Muscle of leg (tissue), 3 donors: ENCODE measurements at regions not wholly inside any gene's neighbourhood (a gene's known extent, or its start where the extent isn't known, plus 50 kb on each side); places are given as distances from the start of the nearest gene placed in this dataset.

Source experiments
- DNase-seq: peaks from one replicate; pipeline ENCODE4 v3.0.0; 2013
- H3K27ac ChIP-seq: one replicate; pipeline ENCODE4 v1.5.1; 2013; ENCODE audit warnings: mild to moderate bottlenecking, low read length, control low read depth
- H3K27me3 ChIP-seq: one replicate; pipeline ENCODE4 v1.6.1; 2013; ENCODE audit warnings: low read length; ENCODE audit not compliant: control insufficient read depth, insufficient read depth
- H3K36me3 ChIP-seq: one replicate; pipeline ENCODE4 v1.6.1; 2013; ENCODE audit warnings: low read length; ENCODE audit not compliant: control insufficient read depth, insufficient read depth
- H3K4me1 ChIP-seq: one replicate; pipeline ENCODE4 v1.6.1; 2013; ENCODE audit warnings: low read length; ENCODE audit not compliant: control insufficient read depth, insufficient read depth
- H3K4me3 ChIP-seq: one replicate; pipeline ENCODE4 v1.5.1; 2013; ENCODE audit warnings: low read length, control low read depth
- H3K9me3 ChIP-seq: replicated peaks from 2 replicates; pipeline ENCODE4 v1.6.1; 2013; ENCODE audit warnings: low read depth, low read length; ENCODE audit not compliant: control insufficient read depth
- WGBS: methylation state at CpG from one replicate; pipeline ENCODE4 v1.1.5; 2013; ENCODE audit warnings: missing lambda C conversion rate; ENCODE audit not compliant: insufficient coverage; 5-methylcytosine and 5-hydroxymethylcytosine counted together

DNA sequence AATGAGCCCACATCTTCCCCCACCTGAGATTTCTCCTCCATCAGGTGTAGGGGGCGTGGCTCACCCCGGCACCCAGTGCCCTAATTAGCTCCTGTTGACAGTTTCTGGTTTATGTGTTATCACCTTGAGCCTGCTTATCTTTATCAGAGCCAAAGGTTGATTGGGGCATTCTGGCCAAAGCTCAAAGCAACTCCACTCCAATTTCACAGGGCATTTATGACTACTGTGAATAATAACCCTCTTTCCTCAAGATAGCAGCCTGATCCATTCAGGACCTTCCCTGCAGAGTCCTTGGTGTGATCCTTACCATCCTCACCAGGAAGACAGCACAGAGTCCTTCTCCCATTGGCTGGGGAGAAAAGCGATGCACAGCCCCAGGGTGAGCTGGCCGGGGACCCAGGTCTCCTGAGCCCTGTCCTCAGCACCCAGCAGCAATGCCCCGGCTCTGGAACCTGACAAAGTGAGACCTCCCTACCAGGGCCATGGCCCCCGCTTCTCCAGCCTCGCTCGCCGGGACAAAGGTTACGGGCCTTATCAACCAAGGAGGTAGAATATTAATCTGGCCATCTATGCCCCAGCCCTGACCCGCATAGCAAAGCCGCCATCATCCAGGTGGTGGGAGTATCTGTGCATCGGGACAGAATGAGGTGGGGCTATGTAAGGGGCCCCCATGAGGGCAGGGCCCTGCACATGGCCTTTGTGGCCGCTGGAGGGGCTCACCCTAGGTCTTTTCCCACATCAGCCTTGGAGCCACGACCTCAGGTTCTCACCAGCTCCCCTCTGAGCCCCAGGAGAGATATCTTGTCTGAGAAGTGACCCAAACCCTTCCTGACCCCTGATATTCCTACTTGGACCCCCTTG lies 64.5 kb downstream of the ZFP36L2 start:
- 90% methylated on average over 8 of the region's 15 CpGs for WGBS
- Histone ChIP-seq H3K36me3 (no peaks in the 10 kb centered on the region), H3K4me3 (no peak overlapping the region), H3K27ac (no peak overlapping the region), H3K27me3 (no peaks in the 10 kb centered on the region), H3K9me3 (no peaks in the 10 kb centered on the region), H3K4me1 (peaks cover 29% of the 10 kb centered on the region)
- DNase-seq: no peak

DNA sequence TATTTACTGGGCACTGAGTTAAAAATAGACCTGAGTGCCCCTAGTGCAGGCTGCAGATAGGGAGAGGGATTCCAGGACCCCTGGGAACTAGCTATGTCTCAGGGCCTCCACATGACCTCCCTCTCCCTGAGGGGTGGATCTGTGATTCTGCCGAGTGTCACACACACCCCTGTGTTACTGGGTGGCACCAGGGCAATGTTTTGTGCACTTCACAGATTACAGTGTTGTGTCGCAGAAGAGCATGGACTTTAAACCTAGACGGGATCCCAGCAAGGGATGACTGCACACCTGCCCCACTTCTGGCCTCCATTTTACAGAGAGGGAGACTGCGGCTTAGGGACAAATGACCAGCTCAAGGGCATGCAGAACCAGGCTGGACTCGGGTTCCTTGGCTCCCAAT lies 65.6 kb downstream of the ZFP36L2 start:
- Histone ChIP-seq H3K36me3 (no peaks in the 10 kb centered on the region), H3K4me3 (no peak overlapping the region), H3K27ac (no peak overlapping the region), H3K27me3 (no peaks in the 10 kb centered on the region), H3K4me1 (peaks cover 27% of the 10 kb centered on the region), H3K9me3 (no peaks in the 10 kb centered on the region)
- 83% methylated on average over 4 of the region's 5 CpGs for WGBS
- no peak for DNase-seq

DNA sequence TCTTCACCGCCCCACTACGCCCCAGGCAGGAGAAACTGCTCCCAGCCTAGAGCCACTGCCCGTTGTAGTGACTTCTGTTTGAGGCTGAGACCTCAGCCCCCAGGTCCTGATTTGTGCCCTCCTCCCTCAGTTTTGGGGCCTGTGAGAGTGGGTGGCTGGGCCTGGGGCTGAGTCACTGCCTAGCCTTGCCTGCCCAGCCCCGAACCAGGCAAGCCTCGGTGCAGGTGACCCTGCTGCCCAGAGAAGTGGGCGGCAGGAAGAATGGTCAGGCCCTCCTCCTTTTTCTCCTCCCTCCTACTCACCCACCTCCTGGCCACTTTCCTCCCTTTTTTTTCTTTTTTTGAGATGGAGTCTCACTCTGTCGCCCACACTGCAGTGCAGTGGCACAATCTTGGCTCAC lies 66.6 kb downstream of the ZFP36L2 start:
- no peak overlapping the region for H3K4me3 ChIP-seq
- peaks cover 25% of the 10 kb centered on the region for H3K4me1 ChIP-seq
- peak overlapping the region; percentile 3 for H3K27ac ChIP-seq
- no peak for DNase-seq
- 77% methylated on average over 4 of the region's 7 CpGs for WGBS
- H3K36me3 ChIP-seq: no peaks in the 10 kb centered on the region
- no peaks in the 10 kb centered on the region for H3K9me3 ChIP-seq
- no peaks in the 10 kb centered on the region for H3K27me3 ChIP-seq

DNA sequence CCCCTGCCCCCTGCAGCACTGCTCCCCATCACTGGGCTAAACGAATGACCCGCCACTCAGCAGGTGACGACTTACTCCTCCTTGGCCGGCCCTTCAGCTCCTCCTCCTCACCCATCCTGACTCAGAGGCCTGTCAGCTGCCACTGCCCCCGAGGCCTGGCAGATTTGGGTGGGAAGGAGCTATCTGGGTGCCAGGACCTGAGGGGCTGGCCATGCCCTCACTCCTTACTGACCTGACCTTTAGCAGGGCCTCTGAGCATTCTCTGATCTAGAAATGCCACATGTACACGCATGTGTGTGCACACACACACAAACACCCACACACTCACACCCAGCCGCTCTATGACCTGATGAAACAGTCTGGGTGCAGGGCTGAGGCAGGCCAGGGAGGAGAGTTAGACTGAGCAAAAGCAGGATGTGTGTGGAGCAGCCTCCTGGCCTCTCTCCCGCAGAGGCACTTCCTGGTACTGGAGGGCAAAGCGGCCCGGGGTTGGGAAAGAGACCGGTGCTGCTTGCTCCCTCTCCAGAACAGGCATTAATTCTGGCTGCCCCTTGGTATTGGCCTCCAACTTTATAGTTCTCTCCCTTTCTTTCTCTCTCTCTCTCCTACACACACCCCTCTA lies 68.0 kb downstream of the ZFP36L2 start:
- 43% methylated on average over 6 of the region's 11 CpGs for WGBS
- no peaks in the 10 kb centered on the region for H3K27me3 ChIP-seq
- no peak overlapping the region for H3K4me3 ChIP-seq
- no peaks in the 10 kb centered on the region for H3K9me3 ChIP-seq
- DNase-seq: peak; percentile 66
- peak overlapping the region; percentile 79 for H3K27ac ChIP-seq
- peaks cover 26% of the 10 kb centered on the region for H3K4me1 ChIP-seq
- H3K36me3 ChIP-seq: no peaks in the 10 kb centered on the region

DNA sequence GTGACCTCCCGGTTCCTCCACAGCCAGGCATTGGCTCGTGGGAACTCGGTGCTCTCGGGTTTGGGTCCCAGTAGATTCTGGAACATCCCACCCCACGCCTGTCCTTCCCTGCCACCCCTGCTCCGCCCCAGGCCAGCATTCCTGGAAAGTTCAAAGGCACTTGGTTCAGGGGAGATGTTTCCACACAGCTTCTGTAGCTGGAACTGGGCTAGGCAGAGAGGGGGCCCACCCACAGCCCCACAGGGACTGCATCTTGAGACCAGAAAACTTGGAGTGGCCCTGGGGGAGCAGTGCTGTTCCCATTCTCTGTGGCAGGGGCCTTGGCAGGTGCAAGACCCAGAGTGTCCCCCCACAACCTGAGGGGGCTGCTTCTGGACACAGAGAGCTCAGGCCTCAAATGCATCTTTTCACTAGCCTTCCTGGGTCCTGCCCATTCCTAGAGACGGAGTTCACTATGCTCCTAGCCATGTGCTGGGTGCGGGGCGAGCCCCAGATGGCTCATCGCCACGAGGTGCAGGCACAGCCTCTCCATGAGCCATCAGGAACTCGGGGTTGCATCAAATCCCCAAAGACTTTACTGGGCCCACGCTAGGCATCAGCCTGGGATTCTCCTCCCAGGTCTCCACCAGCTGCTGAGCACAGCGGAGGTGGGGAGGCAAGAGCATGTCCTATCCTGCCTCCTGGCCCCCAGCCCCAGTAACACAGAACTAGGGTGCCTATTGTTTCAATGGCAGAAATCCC lies 68.7 kb downstream of the ZFP36L2 start:
- no peak for DNase-seq
- Histone ChIP-seq H3K36me3 (no peaks in the 10 kb centered on the region), H3K27me3 (no peaks in the 10 kb centered on the region), H3K4me3 (no peak overlapping the region), H3K27ac (no peak overlapping the region), H3K4me1 (peaks cover 32% of the 10 kb centered on the region), H3K9me3 (no peaks in the 10 kb centered on the region)
- WGBS: 80% methylated on average over 9 of the region's 14 CpGs

DNA sequence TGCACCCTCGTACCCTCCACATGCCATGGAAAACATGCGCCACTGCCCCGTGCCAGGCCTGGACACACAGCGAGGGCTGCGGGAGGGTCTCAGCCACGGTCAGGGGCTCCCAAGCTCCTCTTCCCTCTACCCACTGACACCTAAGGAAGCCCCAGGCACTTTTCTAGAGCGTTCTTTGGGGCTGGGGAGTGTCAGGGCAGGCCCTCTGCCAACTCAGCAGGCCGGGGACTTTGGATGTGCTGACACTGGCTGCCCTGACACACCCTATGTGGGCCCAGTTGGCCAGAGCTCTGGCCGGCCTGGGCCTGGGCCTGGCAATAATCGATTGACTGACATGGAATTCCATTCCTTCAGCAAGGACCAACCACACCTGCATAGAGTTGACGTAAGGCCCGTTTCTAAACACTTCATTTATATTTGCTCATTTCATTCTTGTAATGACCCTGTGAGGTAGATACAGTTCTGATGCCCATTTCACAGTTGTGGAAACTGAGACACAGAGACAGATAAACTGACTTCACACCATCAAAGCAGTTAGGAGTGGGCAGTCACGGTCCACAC lies 70.5 kb downstream of the ZFP36L2 start:
- Histone ChIP-seq H3K27ac (no peak overlapping the region), H3K4me3 (no peak overlapping the region), H3K36me3 (no peaks in the 10 kb centered on the region), H3K27me3 (no peaks in the 10 kb centered on the region), H3K4me1 (peaks cover 32% of the 10 kb centered on the region), H3K9me3 (no peaks in the 10 kb centered on the region)
- WGBS: 85% methylated on average over 5 of the region's 13 CpGs
- no peak for DNase-seq

DNA sequence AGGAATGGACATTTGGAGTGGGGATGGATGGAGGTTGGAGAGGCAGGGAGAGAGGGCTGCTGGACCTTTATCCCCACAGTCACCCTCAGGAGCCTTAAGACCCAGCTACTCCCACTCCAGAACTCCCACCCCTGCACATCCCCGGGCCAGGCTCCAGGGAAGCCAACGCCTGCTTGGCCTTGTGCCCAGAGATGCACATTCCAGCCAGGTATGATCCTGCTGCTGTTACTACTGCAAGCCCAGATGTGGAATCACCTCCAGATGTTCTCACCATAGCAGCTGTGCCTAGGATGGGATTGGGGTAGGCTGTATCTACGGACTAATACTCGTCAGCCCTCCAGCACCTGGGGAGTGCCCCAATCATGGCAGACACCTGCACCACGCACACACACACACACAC lies 71.7 kb downstream of the ZFP36L2 start:
- no peak for DNase-seq
- Histone ChIP-seq H3K4me1 (peaks cover 30% of the 10 kb centered on the region), H3K4me3 (no peak overlapping the region), H3K27me3 (no peaks in the 10 kb centered on the region), H3K27ac (no peak overlapping the region), H3K9me3 (no peaks in the 10 kb centered on the region), H3K36me3 (no peaks in the 10 kb centered on the region)
- 22% methylated on average over 3 of the region's 5 CpGs for WGBS

DNA sequence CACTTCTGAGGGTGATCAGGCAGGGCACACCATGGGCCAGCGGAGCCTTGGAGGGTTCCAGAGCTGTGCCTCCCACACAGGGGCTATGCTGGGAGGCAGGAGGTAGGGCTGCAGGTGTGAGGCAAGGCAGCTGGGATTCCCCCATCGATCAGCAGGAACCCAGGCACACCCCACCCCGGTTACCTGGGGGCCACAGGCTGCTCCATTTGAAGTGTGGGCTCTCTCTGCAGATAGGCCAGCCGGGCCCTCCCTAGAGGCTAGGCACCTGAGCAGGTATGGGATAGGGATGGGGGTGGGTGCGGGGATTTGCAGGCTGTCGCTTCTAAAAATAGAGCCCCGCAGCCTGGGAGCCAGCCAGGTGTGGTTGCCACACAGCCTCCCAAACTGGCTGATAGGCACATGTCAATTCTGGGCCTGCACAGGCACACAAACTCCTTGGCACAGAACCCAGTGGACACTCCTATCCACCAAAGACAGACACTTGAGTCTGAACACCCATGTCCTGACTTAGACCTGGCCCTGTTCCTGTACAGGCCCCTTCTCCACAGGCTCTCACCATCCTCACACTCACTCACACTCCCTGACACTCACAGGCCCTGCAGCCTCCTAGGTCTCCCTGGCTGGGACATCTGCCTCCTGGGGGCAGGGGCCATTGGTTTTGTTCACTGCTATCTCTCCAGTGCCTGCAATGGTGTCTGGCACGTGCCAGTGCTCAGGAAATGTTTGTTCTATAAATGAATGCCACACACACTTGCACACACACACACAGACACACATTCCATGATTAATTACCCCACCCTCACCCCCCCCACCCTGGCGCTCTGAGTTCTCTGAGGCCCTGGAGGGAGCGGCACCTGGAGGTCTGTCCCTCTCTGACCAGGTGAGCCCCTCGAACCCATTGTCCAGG lies 73.4 kb downstream of the ZFP36L2 start:
- DNase-seq: no peak
- no peaks in the 10 kb centered on the region for H3K9me3 ChIP-seq
- H3K4me3 ChIP-seq: no peak overlapping the region
- peaks cover 14% of the 10 kb centered on the region for H3K4me1 ChIP-seq
- WGBS: 85% methylated on average over 5 of the region's 11 CpGs
- no peak overlapping the region for H3K27ac ChIP-seq
- no peaks in the 10 kb centered on the region for H3K36me3 ChIP-seq
- H3K27me3 ChIP-seq: no peaks in the 10 kb centered on the region

DNA sequence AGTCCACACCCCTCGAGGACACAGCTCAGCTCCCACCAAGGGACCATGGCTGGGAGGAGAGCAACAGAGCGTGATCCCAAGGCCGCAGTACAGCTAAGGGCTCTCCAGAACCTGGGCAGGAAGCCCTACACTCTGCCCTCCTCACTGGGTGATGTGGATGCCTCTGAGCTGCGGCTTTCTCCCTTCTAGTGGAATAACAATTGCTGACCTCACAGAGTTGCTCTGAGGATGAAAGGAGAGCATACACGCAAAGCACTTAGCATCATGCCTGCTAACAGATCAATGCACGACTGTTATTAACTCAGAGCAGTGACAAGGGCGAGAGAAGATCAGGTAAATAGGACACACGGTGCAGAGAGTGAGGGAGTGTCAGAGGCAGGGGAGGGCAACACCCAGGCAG lies 74.2 kb downstream of the ZFP36L2 start:
- Histone ChIP-seq H3K4me1 (peaks cover 7% of the 10 kb centered on the region), H3K9me3 (no peaks in the 10 kb centered on the region), H3K27ac (no peak overlapping the region), H3K27me3 (no peaks in the 10 kb centered on the region), H3K36me3 (no peaks in the 10 kb centered on the region), H3K4me3 (no peak overlapping the region)
- no peak for DNase-seq
- 80% methylated on average over 3 of the region's 8 CpGs for WGBS
